NCI-H1105 (cell line): ENCODE measurements at regions not wholly inside any gene's neighbourhood (a gene's known extent, or its start where the extent isn't known, plus 50 kb on each side); places are given as distances from the start of the nearest gene placed in this dataset.
"Not testable (repeated sequence)": the region's sequence is repeated elsewhere in the genome, so short reads cannot be mapped to it uniquely, and the experiment has no call there.

Experiments
- DNase-seq: peaks from one replicate; lab custom pipeline; 2025; lab: John Stamatoyannopoulos, UW

- no peak for DNase-seq
Observed at GRCh38 chr11:112650527-112650926, 310.7 kb upstream of the NCAM1 start.

GRCh38 chr11:112651386-112651785 is 309.8 kb upstream of the NCAM1 start:
- no peak for DNase-seq

GRCh38 chr11:112652786-112653390 is 308.3 kb upstream of the NCAM1 start:
- DNase-seq, result no peak

GRCh38 chr11:112655371-112655770 is 305.8 kb upstream of the NCAM1 start:
- no peak for DNase-seq

GRCh38 chr11:112656772-112657428 is 304.3 kb upstream of the NCAM1 start:
- DNase-seq, result no peak

DNA sequence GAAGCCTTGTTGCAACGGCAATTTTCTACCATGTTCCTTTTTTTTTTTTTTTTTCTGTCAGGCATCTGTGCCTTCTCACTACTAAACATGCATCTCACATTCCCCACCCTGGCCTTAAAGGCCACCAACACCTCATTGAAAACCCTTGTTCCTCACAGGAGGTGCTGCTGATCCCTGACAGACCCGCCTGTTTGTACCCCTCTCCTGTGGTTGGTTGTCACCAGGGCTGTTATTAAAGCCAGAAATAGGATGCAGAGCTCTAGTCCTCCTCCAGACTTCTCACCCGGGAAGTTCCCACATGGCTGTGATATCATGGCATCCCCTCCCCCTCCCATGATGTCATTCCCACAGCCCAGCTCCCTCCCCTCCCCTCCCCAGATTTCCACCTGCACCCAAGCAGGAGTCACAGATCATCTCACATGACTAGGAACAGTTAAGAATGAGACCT is 302.8 kb upstream of the NCAM1 start:
- DNase-seq, result no peak

DNA sequence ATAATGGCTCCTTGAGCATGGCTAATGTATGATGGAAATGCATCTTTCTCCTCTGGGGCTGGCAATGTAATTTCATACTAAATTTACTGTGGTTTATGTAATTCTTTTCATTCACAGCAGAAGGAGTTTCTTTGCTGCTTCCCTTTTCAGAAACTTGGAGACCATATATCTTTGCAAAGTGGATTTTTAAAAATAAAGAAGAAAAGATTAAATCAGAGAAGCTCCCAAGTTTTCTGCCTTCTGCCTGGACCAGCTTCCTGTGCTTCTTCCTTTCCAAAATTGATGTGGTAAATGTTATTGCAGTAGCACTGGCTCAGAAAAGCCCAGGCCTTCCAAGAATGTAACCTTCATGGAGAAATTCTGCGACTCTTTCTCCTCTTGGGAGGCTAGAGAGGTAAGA is 300.1 kb upstream of the NCAM1 start:
- no peak for DNase-seq

DNA sequence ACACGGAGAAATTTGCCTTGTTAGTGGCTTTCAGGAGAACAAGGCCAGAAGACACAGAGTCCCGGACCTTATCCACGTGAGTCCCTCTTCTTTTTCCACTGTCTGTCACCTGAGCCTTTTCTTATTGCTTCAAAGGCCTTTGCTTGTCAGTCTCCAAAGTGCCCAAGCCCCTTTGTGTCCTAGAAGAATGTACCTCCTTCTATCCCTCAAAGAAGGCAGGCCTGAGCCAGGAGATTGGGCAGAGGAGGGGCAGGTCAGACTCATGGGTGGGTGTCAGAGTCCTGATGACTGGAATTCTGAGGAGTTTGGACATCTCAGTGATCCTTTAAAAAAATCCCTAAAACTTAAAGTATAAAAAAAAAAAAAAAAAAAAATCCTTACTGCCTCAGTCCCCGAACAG is 299.6 kb upstream of the NCAM1 start:
- DNase-seq, result no peak

GRCh38 chr11:112662554-112662953 is 298.7 kb upstream of the NCAM1 start:
- no peak for DNase-seq

DNA sequence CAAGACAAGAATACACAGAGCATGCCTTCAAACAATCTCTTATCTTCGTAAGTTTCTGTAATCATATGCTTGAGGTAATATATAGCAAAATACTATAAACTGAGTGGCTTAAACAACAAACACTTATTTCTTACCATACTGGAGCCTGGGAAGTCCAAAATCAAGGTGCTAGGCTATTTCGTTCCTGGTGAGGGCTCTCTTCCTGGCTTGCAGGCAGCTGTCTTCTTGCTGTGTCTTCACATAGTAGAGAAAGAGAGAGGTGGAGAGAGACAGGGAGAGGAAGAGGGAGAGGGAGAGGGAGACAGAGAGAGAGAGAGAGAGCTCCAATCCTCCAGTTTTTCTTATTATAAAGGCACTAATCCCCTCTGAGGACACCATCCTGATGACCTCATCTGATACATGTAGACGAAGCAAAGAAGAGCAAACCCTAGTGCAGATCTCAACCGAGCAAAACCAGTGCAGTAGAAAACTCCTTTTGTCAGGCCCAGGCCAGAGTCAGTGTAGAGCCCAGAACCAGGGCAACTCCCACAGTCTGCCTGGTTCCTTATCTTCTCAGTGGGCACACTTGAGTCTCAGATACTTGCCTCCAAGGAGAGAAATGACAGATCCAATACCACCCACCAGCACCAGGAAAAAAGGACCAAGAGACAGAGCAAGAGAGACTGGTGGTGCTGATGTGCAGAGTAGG is 297.1 kb upstream of the NCAM1 start:
- DNase-seq, result no peak

GRCh38 chr11:112665291-112665690 is 295.9 kb upstream of the NCAM1 start:
- no peak for DNase-seq

GRCh38 chr11:112666253-112666652 is 295.0 kb upstream of the NCAM1 start:
- no peak for DNase-seq

- DNase-seq, result no peak
Observed at GRCh38 chr11:112670806-112671570, 290.2 kb upstream of the NCAM1 start.

DNA sequence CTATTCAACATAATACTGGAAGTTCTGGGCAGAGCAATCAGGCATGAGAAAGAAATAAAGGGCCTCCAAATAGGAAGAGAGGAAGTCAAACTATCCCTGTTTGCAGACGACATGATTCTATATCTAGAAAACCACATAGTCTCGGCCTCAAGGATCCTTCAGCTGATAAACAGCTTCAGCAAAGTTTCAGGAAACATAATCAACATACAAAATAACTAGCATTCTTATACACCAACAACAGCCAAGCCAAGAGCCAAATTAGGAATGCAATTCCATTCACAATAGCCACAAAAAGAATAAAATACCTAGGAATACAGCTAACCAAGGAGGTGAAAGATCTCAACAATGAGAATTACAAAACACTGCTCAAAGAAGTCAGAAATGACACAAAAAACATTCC is 287.8 kb upstream of the NCAM1 start:
- not testable (repeated sequence) for DNase-seq

- DNase-seq, result no peak
Observed at GRCh38 chr11:112685111-112685510, 276.1 kb upstream of the NCAM1 start.

DNA sequence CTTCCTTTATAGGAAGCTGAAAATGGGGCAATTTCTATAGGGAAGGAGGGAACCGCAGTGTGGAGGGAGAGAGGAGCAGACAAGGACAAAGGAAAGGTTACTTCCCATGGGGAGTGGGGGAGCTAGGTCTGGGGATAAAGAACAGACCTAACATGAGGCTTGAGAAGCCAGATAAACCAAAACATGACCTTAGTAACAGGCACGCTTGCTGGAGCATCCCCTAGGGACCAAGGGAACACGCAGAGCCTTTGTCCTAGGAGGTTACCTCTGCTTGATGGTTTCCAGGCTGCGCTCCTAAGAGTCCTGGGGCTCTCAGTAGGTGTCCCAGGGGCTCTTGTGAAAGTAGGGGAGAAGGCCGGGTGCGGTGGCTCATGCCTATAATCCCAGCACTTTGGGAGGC is 271.4 kb upstream of the NCAM1 start:
- DNase-seq, result no peak

DNA sequence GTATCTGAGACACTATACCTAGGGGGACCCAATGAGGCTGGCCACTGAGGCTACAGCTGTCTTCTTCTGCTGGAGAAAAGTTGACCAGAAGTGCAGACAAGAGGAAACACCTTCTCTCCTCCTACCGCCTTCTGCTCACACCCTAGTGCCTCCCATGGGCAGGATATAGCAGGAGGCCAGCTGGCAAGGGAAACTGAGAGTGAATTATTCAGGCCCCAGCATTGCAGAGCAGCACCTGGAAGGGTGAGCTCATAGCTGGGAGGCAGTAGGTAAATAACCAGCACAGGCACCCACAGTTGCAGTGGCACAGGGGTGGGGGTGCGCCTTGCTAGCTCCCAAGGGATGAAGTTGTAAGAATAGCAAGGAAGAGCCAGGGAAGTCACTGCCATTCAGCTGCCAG is 267.4 kb upstream of the NCAM1 start:
- DNase-seq, result no peak

- DNase-seq, result no peak
Observed at GRCh38 chr11:112694245-112694644, 267.0 kb upstream of the NCAM1 start.

GRCh38 chr11:112694813-112695212 is 266.4 kb upstream of the NCAM1 start:
- no peak for DNase-seq

DNA sequence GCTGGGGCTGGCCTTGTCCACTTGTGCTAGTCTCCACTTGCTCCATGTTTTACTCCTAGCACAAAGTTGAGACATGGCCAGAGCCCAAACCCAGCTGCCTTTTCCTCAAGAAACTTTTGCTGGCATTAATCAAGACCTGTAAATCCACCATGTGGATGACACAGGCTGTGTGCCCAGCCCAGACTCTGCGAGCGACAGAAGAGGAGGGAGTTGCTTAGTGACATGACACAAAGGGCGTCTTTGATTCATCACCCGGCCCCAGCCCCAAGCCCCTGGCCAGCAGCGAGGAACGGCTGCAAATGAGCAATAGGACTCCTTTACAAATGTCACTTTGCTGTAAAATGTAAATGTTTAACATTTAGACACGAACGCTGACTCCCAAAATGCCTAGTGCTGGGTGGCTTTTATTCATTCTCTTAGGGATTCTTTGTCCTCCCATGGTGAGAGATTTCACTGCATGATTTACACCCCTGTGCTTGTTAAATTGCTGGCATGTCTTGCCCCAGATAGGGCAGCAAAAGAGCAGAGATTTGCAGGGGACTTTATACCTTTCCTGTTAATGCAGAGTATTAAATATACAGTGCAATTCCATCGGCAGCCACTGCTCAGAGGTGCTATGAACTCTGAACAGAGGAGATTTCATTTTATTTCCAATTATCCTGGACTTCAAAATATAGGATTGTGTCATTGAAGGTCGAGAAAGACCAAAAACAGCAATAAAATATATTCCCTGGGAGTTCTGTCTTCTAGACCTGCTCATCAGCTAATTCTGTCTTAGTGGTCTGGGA is 263.6 kb upstream of the NCAM1 start:
- no peak for DNase-seq

DNA sequence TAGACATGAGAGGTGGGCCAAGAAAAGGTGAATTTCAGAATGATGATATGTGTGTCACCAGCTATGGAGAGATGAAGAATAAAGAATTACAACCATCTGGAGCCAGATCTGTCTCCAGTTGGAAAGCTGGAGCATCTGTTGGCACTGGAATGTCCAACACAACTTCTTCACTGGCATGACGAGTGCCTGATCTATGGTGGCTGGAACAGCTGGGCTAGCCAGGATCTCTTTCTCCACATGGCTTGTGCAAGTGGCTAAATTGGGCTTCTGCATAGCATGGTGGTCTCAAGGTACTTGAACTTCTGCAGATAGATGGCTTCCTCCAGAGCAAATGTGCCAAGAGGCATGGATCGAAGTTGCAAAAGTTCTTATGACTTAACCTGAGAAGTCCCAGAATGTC is 256.1 kb upstream of the NCAM1 start:
- no peak for DNase-seq

DNA sequence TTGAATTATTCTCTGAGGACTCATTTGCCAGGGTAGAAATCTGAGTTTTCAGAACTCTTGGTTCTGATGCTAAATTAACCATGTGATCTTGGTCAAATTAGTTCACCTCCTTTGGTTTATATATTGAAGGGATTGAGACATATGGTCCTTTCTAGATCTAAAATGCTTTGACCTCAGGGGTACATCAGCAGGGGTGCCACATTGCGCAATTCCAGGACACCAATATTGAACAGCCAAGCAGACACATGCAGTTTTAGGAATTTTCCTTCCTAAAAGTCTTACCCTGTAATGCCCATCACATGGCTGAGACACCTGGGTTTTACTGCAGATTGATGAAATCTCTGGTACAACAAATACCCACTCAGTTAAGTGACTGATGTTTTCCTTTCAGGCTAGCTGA is 254.4 kb upstream of the NCAM1 start:
- no peak for DNase-seq
